ENCODE measurements at regions not wholly inside any gene's neighbourhood (a gene's known extent, or its start where the extent isn't known, plus 50 kb on each side); places are given as distances from the start of the nearest gene placed in this dataset.

- TF ChIP-seq ELF4 (CRISPR knock-in tag; IDR thresholded peaks at IDR 0.05; ENCODE audit: low read depth) = no peak
- no peak for TF ChIP-seq CTCF (IDR thresholded peaks at IDR 0.05)
- no peak for TF ChIP-seq ZNF121 (CRISPR knock-in tag; IDR thresholded peaks at IDR 0.05)
- TF ChIP-seq TCF7 (CRISPR knock-in tag; IDR thresholded peaks at IDR 0.05; ENCODE audit: low read depth) = no peak
- TF ChIP-seq NR3C1 (CRISPR knock-in tag; conservative IDR thresholded peaks at IDR 0.05; ENCODE audit: low read depth) = no peak
- TF ChIP-seq ZNF138 (CRISPR knock-in tag; conservative IDR thresholded peaks at IDR 0.05) = no peak
These were observed 138.7 kb upstream of the SASH1 start for GRCh38 chr6:148203970-148204369.
